Astrocyte of the spinal cord (primary cell): ENCODE measurements at regions not wholly inside any gene's neighbourhood (a gene's known extent, or its start where the extent isn't known, plus 50 kb on each side); places are given as distances from the start of the nearest gene placed in this dataset.

Source experiments
- DNase-seq: peaks from one replicate; pipeline ENCODE4 v3.0.0; 2011; ENCODE audit warnings: low read depth, low spot score
- H3K4me3 ChIP-seq: 2 replicates; pipeline ENCODE4 v1.5.1; 2011; ENCODE audit warnings: low read depth, mild to moderate bottlenecking, low read length, moderate library complexity
- CTCF ChIP-seq: IDR thresholded peaks from 2 replicates; pipeline ENCODE4 v1.5.1; 2012; ENCODE audit warnings: low read depth, mild to moderate bottlenecking, low read length, inconsistent platforms
- in situ Hi-C: cut with HindIII; loops from 2 replicates; pipeline ENCODE4 v1.10.0; 2017; ENCODE audit warnings: low sequenced_read_pairs

- DNase-seq: peak; percentile 83
- TF ChIP-seq CTCF: no peak
- in situ Hi-C loops: no loop called here
- no peak overlapping the region for H3K4me3 ChIP-seq
These were observed 265.2 kb upstream of the BOD1L1 start for GRCh38 chr4:13892739-13893105.

GRCh38 chr4:13893211-13893610 lies 265.7 kb upstream of the BOD1L1 start:
- DNase-seq: no peak

GRCh38 chr4:13893987-13894386 lies 266.5 kb upstream of the BOD1L1 start:
- no peak overlapping the region for H3K4me3 ChIP-seq
- no peak for DNase-seq
- no peak for TF ChIP-seq CTCF
- in situ Hi-C loops: no loop called here

More at GRCh38 chr4:13893211-13893610, 265.7 kb upstream of the BOD1L1 start:
- in situ Hi-C loops: no loop called here
- no peak for TF ChIP-seq CTCF
- H3K4me3 ChIP-seq: no peak overlapping the region

- no peak overlapping the region for H3K4me3 ChIP-seq
- in situ Hi-C loops: no loop called here
- no peak for TF ChIP-seq CTCF
- no peak for DNase-seq
These were observed 273.3 kb upstream of the BOD1L1 start for GRCh38 chr4:13900780-13901179.

- no peak for DNase-seq
- in situ Hi-C loops: no loop called here
- H3K4me3 ChIP-seq: no peak overlapping the region
- no peak for TF ChIP-seq CTCF
These were observed 274.6 kb upstream of the BOD1L1 start for GRCh38 chr4:13902146-13902545.

- in situ Hi-C loops: no loop called here
- no peak for TF ChIP-seq CTCF
- no peak for DNase-seq
- H3K4me3 ChIP-seq: no peak overlapping the region
These were observed 275.5 kb upstream of the BOD1L1 start for GRCh38 chr4:13903061-13903460.

- DNase-seq: peak; percentile 23
- H3K4me3 ChIP-seq: no peak overlapping the region
- TF ChIP-seq CTCF: no peak
- in situ Hi-C loops: no loop called here
These were observed 276.4 kb upstream of the BOD1L1 start for GRCh38 chr4:13903901-13904300.
